Retina (tissue), 1 donor: ENCODE measurements at regions not wholly inside any gene's neighbourhood (a gene's known extent, or its start where the extent isn't known, plus 50 kb on each side); places are given as distances from the start of the nearest gene placed in this dataset.

Experiments
- DNase-seq: peaks from one replicate; pipeline ENCODE4 v3.0.0-alpha.2; 2016

DNA sequence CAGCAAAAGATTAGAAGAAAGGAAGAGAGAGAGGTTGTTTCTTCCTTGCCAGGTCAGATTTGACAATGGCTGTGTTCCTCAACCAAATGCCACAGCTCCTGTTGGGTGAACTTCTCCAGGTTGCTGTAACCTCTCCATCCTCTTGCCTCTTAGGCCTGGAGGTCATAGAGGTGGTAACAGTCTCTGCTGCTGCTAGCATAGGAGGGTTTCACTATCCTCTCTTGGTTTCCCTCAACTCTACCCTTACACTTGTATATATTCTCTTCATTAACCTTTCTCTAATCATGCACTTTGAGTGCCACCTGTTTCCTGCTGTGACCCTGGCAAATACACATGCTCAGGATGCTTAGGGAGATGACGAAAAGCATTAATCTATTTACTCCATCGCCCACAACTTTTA lies 67.7 kb upstream of the HIF1A start:
- DNase-seq = no peak

DNA sequence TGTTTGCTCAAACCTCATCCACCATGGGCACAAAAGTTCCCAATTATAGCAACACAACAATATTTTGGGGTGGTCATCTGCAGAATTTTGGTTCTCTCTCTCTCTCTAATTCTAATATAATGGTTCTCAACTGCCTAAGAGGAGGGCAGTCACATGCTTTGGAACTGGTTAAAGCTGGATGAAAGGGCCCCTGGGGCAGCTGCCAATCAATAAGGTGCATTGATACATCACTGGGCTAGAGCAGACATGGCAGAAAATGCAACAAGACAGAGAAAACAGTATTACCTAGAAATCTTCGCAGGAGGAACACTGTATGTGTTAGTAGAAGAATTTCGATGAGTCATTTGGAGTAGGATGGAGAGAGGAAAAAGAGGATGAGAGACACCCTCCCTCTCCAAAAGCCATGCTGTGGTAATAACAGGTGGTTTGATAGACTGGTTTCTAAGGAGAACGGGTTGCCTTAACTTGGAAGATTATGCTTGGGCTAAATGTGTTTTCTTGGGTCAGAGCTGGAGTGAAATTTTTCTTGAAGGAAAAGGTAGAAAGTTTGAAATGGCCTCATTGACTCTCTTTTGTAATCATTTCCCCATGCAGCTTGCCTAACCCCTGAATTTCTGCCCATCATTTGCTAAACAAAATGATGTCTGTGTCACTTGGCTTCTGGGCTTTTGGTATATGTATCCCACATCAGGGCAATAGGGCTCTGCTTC lies 67.1 kb upstream of the HIF1A start:
- peak; percentile 30 for DNase-seq

DNA sequence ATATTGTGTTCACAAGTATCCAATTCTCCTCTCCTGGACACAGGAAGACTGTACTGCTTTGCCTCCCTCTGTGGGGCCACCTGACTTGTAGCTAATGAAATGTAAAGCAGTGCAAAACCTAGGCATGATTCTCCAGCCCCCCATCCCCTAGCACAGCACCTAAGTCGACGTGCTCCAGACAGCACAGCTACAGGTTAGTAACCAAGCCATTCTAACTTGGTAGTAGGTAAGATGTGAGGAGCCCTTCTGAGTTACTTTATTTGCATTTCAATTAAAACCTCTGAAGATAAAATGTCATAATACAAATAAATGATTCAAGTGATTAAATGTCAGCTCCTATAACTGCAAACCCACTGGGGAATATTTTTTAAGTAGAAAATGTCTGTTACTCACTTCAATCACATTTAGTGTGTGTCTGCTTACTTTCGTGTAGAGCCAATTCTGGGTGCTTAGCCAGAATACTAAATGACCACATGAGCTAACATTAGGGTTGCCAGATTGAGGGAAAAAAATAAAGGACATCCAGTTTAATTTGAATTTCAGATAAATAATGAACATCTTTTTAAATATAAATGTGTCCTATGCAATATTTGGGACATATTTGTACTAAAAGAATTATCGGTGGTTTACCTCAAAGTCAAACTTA lies 64.8 kb upstream of the HIF1A start:
- DNase-seq = no peak

DNA sequence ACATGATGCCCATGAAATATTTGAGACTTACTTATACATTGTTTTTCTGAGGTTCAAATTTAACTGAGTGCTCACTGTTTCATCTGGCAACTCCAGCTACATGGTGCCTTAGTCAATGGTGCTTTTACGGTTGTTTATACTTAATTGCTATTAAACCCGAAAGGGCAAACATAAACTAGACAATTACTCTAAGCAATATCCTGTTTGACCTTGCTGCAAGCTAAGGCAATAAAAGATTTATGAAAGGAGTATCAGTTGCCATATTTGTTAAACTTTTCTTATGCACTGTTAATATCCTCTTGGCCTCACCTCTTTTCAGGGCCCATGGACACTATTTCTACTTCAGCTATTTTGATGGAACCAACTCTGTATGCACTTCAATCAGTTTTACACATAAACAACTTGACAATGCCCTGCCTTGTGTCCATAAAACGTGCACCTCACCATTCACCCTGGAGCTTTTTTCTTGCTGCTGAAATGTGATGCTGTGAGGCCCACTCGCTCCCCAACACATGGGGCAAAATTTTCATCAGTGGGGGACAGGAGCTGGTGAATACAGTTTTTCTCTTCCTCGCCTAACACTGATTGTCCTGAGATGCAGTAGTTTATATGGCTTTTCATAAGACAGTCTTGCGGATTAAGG lies 64.1 kb upstream of the HIF1A start:
- DNase-seq = no peak

DNA sequence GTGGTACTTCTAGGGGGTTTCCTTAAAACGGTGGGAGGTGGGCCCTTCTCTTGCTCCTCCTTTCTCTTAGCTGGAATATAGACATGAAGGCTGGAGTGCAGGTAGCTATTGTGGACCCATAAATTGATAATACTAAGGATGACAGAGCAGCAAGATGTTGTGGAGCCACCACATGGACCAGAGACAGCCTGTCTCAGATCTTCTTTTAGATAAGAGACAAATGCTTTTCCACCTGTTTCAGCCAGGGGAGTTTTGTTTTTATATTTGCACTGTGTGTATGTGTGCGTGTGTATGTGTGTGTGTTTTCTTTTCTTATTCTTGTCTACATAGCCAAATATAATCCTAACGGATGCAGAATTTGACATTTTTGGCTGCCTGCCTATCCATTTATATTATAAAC lies 62.9 kb upstream of the HIF1A start:
- no peak for DNase-seq

DNA sequence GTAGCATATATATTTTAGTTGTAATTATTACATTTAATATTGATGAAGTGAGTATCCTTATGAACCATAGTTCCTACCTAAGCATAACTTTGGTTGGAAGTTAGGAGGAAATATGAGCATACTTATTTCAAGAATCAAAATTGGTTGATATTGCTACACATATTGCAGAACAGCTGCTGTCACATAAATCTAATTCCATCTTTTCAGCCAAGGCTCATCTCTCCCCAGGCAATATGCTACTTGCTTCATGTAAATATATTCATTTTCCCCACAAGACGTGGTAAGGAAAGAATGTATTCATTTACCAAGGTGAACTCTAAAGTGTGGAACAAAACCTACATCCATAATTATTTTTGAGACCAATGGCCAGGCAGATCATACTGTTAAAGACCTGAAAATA lies 62.5 kb upstream of the HIF1A start:
- DNase-seq = no peak

DNA sequence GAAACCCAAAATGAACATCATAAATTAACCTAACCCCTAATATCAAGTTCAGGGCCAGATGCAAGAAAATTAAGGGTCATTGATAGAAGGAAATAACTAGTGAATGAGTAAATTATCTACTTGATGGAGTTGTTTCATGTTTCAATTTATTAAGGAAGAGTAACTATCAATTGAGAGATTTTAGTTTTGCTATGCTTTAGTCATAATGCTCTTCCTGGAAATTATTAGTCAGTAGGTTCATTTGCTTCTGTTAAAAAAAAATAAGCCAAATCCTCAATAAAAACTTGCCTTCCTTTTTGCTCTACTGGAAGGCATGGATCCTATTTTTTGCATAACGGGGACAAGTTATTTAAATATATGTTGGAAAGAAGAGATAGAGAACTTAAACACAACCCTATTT lies 59.0 kb upstream of the HIF1A start:
- no peak for DNase-seq

DNA sequence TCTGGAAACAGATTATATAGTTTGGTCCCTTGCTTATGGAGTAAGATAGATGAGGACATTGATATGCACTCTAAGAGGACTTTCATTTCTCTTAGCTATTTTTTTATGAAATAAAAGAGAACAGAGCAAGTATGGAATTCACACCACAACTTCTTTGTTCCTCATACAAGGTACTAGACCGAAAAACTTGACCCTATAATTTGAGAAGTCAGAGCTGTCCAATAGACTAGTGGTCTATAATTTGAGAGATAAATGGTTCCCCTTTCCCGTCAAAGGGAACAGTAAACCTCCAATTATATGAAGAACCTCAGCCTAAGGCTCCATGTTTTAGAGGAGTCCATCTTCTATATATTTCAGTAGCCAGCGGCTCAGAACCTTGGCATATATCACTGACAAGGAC lies 58.5 kb upstream of the HIF1A start:
- DNase-seq = no peak

DNA sequence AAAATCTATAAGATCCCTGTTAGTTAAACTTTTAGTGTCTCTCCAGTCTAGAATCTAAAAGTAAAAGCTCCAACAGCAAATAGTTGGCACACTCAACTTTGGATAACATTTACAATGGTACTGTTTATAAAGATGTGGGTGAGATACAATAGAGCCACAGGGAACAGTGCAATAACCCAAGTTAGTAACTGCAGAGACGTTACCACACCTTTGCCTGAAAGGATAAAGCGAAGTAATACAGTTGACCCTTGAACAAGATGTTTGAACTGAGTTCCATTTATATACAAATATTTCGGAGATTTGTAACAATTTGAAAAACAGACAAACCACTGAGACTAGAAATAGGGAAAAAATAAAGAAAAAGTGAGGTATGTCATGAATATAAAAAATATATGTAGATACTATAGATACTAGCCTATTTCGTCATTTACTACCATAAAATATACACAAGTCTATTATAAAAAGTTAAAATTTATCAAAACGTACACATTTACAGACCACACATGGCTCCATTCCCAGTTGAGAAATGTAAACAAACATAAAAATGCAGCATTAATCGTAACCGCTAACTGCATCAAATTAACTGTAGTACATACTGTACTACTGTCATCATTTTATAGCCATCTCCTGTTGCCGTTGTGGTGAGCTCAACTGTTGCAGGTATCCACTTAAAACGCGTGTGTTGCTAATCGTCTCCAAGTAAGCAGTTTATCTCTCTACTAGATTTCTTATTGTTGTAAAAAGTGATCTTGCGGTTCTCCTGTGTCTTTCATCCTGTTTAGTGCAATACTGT lies 56.5 kb upstream of the HIF1A start:
- DNase-seq = no peak

DNA sequence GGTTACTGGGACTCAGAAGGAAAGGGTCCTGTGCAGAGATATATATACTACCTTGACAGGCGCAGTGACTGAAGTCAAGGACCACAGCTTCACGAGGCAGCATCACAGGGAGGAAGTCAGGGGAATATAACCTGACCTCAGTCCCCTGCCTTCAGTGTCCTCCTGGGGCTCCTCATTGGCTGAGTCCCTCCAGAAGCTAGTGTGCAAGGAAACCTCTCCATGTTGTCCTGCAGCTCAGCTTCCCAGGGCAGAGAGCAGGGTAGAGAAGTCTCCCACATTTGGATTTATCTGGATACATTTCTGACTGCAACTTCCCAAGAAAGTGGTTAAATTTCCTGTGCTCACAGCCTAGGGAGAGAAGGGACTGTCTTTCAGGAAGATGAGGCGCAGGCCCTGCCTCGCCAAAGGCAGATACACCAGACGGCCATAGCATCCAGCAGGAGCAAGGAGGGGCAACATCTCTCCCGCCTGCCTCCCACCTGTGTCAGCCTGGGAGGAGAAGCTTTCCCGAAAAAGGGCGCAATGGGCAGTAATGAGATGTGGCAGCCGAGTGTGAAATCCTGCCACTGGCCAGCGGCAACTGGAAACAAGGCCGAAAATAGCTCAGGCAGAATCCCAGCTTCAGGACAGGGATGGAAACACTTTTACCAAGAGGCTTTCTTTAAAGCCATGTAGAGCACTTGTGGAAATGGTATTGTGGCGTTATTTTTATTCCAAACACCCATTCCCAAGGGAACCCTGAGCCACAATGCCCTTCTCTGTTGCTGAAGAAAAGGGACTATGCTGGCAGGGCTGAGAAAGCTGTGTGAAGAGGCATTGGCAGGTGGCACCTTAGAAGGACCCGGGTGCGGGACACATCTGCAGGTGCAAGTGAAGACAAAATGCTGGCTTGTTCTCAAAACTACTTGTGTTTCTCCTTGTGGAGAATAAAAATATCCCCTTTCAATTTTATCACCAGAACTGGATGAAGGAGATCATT lies 54.9 kb upstream of the HIF1A start:
- DNase-seq = peak; percentile 52

DNA sequence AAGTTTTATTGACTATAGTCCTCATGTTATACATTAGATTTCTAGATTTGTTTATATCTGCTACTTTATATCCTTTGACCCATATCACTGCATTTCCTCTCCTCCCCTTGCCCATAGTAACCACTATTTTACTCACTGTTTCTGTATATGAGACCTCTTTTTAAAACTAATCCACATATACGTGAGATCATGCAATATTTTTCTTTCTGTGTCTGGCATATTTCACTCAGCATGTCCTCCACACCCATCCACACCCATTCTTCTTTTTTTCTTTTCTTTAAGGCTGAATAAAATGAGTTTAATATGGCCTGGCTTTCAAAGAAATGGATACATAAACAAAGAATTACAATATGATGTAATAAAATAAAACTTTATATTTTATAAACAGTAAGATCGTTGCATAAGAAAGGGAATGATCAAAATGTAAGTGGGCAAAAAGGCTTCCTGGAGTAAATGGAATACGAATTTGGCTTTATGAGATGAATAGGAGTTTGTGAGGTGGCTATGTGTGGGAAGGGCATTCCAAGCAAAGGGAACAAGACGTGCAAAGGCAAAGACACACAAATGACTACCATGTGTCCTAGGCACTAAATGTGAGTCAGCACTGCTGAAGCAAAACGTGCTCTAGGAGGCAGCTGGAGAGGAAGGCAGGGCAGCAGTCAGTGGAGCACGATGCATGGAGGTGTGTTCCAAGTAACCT lies 53.2 kb upstream of the HIF1A start:
- no peak for DNase-seq

DNA sequence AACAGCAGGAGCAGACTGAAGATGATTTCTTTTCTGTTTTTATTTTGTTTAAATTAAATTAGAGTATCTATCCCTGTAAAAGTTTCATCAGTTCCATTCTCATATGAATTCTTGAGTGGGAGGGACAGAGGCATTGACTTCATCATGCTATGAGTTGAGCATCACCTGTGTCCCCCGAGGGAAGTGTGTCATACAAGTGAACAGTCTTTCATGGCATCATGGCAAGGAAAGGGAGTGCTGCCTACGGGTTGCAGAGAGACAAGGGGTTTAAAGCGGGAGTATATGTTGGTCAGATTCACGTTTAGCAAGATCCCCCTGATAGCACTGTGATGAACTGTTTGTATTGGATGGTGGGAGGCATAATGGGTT lies 52.7 kb upstream of the HIF1A start:
- DNase-seq = no peak

DNA sequence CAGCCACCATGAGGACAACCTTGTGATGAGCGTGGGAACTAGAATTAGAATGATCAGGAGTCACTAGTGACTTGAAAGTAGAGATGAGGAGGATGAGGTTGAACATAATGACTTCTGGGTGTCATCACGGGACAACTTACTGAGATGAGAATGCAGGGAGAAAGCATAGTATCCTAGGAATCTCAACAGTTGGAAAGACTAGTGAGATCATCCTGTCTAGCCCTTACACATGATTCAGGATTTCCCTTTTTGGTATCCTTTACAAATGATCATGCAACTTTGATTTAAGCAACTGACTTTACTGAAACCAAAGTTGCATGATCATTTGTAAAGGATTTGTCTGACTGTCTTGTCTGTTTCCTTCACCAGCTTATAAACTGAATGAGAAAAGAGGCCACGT lies 51.8 kb upstream of the HIF1A start:
- DNase-seq = no peak

DNA sequence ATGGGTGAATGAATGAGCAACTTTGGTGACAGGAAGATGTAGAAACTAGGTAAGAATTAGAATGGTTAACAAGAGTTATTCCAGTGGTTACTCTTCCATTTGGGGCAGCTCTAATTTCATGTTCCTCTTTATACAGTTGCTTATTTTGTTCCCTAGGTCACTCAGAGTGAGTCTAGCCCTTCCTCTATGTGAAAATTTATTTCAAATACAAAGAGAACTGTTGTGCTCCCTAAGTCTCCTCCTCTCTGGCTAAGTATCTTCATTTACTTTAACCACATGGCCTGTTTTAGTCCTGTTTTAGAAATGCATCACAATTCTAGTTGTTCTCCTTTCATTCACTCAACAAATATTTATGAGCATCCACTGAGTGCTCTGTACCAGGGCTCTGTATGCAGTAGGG lies 51.1 kb upstream of the HIF1A start:
- no peak for DNase-seq

DNA sequence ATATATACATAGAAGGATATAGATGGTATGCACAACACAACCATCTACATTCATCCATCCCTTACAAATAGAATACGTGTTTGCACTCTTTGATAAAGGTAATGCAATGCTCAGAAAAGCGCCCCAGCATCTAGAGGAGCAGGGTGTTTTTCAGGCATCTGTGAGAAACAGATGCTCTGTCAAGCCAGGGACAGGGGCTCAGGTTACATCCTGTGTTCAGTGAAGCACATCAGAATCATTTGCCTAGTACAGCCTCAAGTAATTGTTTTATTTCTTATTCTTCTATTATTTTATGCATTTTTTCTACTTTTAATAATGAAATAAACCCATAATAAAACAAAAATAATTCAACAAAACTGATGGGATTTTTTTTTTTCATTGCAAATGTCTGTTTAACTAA lies 50.5 kb upstream of the HIF1A start:
- DNase-seq = no peak

DNA sequence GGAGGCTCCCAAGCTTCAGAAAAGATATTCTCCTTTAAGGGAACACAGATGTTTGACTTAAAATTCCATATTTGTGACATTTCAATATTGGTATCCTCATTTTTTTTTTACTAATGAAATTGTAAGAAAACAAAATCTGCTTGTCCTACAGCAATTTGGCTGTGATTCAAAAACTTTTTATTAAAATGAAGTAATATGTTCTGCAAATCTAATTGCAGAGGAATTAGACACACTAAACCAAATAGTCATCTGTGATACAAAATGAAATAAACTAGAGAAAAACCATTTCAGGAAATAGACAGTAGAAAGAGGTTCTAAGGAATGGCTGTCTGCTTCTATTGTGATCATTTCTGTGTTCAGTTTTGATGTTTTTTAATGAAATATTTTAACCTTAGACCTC lies 50.1 kb upstream of the HIF1A start:
- DNase-seq = no peak
